Stomach (tissue), 8 donors: ENCODE measurements at regions not wholly inside any gene's neighbourhood (a gene's known extent, or its start where the extent isn't known, plus 50 kb on each side); places are given as distances from the start of the nearest gene placed in this dataset.

ENCODE experiments used
- DNase-seq, 2 donors: peaks; one replicate each; pipeline versions ENCODE4 v3.0.0 to v3.0.0-alpha.2; 2013 to 2019
- H3K27ac ChIP-seq, 5 donors: fragments of 200-600 bp in 4 of 5; sonication (generic) in 4 of 5; one replicate each; pipeline ENCODE4 v1.5.1; 2013 to 2019; ENCODE audit warnings: mild to moderate bottlenecking in 1 of 5, moderate library complexity in 1 of 5
- H3K27me3 ChIP-seq, 3 donors: fragments of 200-600 bp; sonication (generic); one replicate each; pipeline ENCODE4 v1.5.1; 2017 to 2019; ENCODE audit warnings: mixed run types in 1 of 3
- H3K36me3 ChIP-seq, 4 donors: fragments of 200-600 bp; sonication (generic); 1 replicate in 3 of 4; 2 replicates in 1 of 4; pipeline ENCODE4 v1.5.1; 2016 to 2019
- H3K4me1 ChIP-seq, 4 donors: fragments of 200-600 bp; sonication (generic); one replicate each; pipeline ENCODE4 v1.5.1; 2016 to 2019
- H3K4me3 ChIP-seq, 4 donors: fragments of 200-600 bp; sonication (generic) in 3 of 4; one replicate each; pipeline ENCODE4 v1.5.1; 2016 to 2019; ENCODE audit warnings: mild to moderate bottlenecking in 1 of 4
- H3K9me3 ChIP-seq, 4 donors: fragments of 200-600 bp; sonication (generic); one replicate each; pipeline ENCODE4 v1.5.1; 2016 to 2019
- CTCF ChIP-seq, 7 experiments: fragments of 450-650 bp in 4 of 7; fragments of 200-600 bp in 3 of 7; sonication (generic) in 3 of 7; IDR thresholded peaks; one replicate each; pipeline ENCODE4 v1.5.1; 2016 to 2019; ENCODE audit warnings: antibody characterized with exemption in 7 of 7, control low read depth in 2 of 7, mild to moderate bottlenecking in 1 of 7
- EP300 ChIP-seq: sonication (generic); formaldehyde crosslinking; IDR thresholded peaks from one replicate; pipeline ENCODE4 v1.6.1; 2017; ENCODE audit warnings: antibody characterized with exemption
- POLR2A ChIP-seq, 4 donors: fragments of 450-650 bp; IDR thresholded peaks; one replicate each; pipeline ENCODE4 v1.6.1; 2016; ENCODE audit warnings: antibody characterized with exemption in 4 of 4, control low read depth in 2 of 4, mild to moderate bottlenecking in 1 of 4, moderate library complexity in 1 of 4
- POLR2AphosphoS5 ChIP-seq, 3 donors: sonication (generic); formaldehyde crosslinking; IDR thresholded peaks; one replicate each; pipeline ENCODE4 v1.6.1; 2016; ENCODE audit warnings: antibody characterized with exemption in 3 of 3
- WGBS, 5 donors: extraction: QIAGEN DNeasy Blood & Tissue Kit in 3 of 5; methylation state at CpG; one replicate each; pipeline versions ENCODE4 v1.1.5 to v1.1.7; 2013 to 2018; 5-methylcytosine and 5-hydroxymethylcytosine counted together
- intact Hi-C: fragments of 100-400 bp; cut with DNase I; formaldehyde crosslinking; loops from one replicate; pipeline ENCODE4 v1.15.1; 2023; ENCODE audit warnings: low total_unique reads
- donor health status: healthy with polysubstance abuse.
- donor health status: Bipolar disorder and iron deficiency.
- donor health status: healthy.

GRCh38 chr5:144093400-144093799 is 77.1 kb downstream of the YIPF5 start:
- no peak overlapping the region for H3K4me3 ChIP-seq
- intact Hi-C loops: no loop called here
- TF ChIP-seq CTCF (IDR thresholded peaks at IDR 0.05) (no peak), EP300 (no peak), POLR2AphosphoS5 (IDR thresholded peaks at IDR 0.05) (no peak), POLR2A (IDR thresholded peaks at IDR 0.05) (no peak)
- H3K36me3 ChIP-seq: no peaks in the 10 kb centered on the region
- DNase-seq: no peak
- no peak overlapping the region for H3K27ac ChIP-seq
- peaks cover 0 to 15% (median 4%) of the 10 kb centered on the region in 4 donors for H3K4me1 ChIP-seq
- no peaks in the 10 kb centered on the region for H3K27me3 ChIP-seq
- peaks cover 0 to 8% (median 0%) of the 10 kb centered on the region in 4 donors for H3K9me3 ChIP-seq
- 70 to 81% (median 75%) methylated on average over 3 of the region's 3 CpGs for WGBS, 5 donors

- no peak overlapping the region for H3K4me3 ChIP-seq
- H3K9me3 ChIP-seq: peaks cover 0 to 8% (median 0%) of the 10 kb centered on the region in 4 donors
- 63 to 83% (median 71%) methylated on average over 2 of the region's 2 CpGs for WGBS, 5 donors
- peaks cover 0 to 12% (median 4%) of the 10 kb centered on the region in 4 donors for H3K4me1 ChIP-seq
- DNase-seq: no peak
- TF ChIP-seq CTCF (IDR thresholded peaks at IDR 0.05): no peak
- TF ChIP-seq POLR2AphosphoS5 (IDR thresholded peaks at IDR 0.05): no peak
- TF ChIP-seq EP300: no peak
- intact Hi-C loops: no loop called here
- no peak overlapping the region for H3K27ac ChIP-seq
- no peaks in the 10 kb centered on the region for H3K36me3 ChIP-seq
- no peaks in the 10 kb centered on the region for H3K27me3 ChIP-seq
These were observed 76.6 kb downstream of the YIPF5 start for GRCh38 chr5:144093868-144094267.

DNA sequence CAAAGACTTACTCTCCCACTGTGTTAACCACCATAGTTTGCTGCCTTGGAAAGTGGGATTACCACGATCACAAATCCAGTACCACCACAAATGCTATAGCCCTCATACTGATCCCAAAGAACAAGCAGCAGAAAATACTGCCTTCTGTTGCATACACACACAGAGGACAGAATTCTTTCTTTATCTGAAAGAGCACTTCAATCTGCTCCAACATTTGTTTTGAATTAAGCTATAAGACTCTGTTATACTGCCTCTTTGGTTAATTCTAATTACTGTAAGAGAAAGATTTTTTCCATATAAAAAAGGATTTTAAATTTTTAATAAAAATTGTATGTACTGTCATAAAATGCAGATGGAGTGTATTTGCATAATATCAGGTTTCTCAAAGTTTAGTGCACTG is 69.8 kb downstream of the YIPF5 start:
- intact Hi-C loops: no loop called here
- 79 to 100% (median 93%) methylated on average over 1 of the region's 1 CpG for WGBS, 5 donors
- no peak for TF ChIP-seq POLR2A (IDR thresholded peaks at IDR 0.05)
- TF ChIP-seq CTCF (IDR thresholded peaks at IDR 0.05): no peak
- TF ChIP-seq EP300: no peak

DNA sequence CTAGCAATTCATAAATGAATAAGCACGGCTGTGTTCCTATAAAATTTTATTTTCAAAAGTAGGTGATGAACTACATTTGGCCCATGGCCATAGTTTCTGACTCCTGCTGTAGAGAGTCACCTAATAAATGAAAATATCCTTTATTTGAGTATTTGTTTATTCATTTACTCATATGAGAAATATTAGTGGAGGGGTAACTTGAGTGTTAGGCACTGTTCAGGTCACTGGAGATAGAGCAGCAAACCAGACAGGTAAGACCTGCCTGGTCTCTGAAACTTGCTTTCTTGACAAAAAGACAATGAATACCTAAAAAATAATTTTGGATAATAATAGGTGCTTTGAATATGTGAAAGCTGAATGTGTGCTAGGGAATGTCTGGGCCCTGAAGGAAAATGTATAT is 68.8 kb downstream of the YIPF5 start:
- 85 to 92% (median 87%) methylated on average over 1 of the region's 1 CpG for WGBS, 5 donors
- Histone ChIP-seq H3K4me1 (peaks cover 0 to 5% (median 0%) of the 10 kb centered on the region in 4 donors), H3K27ac (no peak overlapping the region), H3K27me3 (no peaks in the 10 kb centered on the region), H3K9me3 (no peaks in the 10 kb centered on the region), H3K36me3 (no peaks in the 10 kb centered on the region), H3K4me3 (no peak overlapping the region)
- TF ChIP-seq EP300 (no peak), POLR2AphosphoS5 (IDR thresholded peaks at IDR 0.05) (no peak), CTCF (IDR thresholded peaks at IDR 0.05) (no peak), POLR2A (IDR thresholded peaks at IDR 0.05) (no peak)
- no peak for DNase-seq
- intact Hi-C loops: no loop called here

More for the DNA sequence above, 69.8 kb downstream of the YIPF5 start:
- peaks cover 0 to 5% (median 0%) of the 10 kb centered on the region in 4 donors for H3K4me1 ChIP-seq
- no peaks in the 10 kb centered on the region for H3K27me3 ChIP-seq
- no peak for DNase-seq
- H3K4me3 ChIP-seq: no peak overlapping the region
- peaks cover 0 to 2% (median 0%) of the 10 kb centered on the region in 4 donors for H3K9me3 ChIP-seq
- H3K36me3 ChIP-seq: no peaks in the 10 kb centered on the region
- H3K27ac ChIP-seq: no peak overlapping the region
